Stimulated activated CD4-positive, alpha-beta T cell treated with anti-CD3 and anti-CD28 coated beads, Interleukin-1b, Interleukin-23, amount 100 ng/mL, for 4 hours (primary cell): ENCODE measurements at regions not wholly inside any gene's neighbourhood (a gene's known extent, or its start where the extent isn't known, plus 50 kb on each side); places are given as distances from the start of the nearest gene placed in this dataset.
"Not testable (repeated sequence)": the region's sequence is repeated elsewhere in the genome, so short reads cannot be mapped to it uniquely, and the experiment has no call there.

Experiments used
- DNase-seq, 2 donors: peaks; one replicate each; pipeline ENCODE4 v3.0.0-alpha.2; 2020; ENCODE audit warnings: low read depth in 2 of 2

DNA sequence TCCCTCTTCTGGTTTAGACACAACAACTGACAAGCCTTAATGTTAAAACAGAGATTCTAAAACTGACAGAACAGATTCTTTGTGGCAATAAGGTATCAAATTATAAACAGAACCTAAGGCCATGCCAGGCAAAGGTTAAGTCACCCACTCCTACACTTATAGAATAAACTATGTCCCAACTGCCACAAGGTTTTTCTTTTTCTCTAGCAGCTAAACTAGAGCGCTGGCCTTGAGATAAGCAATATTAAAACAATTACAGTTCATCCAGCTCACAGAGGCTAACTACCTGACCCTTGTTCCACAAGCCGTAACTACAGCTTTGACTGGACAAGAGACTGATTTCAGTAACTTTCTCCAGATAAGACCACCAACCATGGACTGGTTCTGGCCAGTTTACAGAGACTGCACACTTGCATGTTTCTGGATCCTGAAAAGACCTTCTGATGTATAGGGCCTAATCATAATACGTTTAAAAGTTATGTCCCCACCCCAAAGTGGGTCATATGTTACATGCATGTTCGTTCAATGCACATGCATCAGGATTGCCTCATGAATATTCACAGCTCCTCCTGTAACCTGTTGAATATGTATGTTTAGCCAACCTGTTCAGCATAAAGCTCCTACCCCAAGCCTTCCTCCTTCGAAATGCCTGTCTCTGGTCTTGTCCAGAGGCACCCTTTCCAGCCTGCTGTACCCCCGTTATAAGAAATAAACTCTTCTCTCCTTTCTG lies 61.9 kb upstream of the VASH1 start:
- DNase-seq, result no peak

DNA sequence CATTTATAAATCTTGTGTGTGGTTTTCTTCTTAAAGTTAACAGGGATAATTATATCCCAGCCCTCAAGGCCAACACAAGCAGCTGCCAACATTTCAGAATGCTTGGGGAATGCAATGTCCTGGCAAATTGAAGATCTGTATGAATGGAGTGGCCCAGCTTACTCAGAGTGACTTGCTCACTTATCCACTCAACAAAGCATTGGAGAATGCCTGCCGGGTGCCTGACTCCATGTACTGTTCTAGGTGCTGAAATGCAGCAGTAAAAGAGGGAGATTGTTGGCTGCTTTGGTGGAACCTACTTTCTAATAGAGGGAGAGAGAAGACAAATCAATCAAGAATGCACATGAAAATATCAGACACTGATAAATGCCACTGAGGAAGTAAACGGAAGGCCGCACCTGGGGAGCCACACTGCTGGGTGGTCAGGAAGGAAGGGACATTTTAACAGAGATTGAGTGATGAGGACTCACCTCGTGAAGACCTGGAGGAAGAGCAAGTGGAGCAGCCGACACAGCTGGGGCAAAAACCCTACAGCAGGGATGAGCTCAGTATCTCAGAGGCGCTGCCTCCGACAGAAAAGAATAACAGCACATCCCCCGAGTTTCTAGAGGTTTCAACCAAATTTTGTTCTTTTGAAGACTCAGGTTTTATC lies 61.2 kb upstream of the VASH1 start:
- DNase-seq, result no peak

DNA sequence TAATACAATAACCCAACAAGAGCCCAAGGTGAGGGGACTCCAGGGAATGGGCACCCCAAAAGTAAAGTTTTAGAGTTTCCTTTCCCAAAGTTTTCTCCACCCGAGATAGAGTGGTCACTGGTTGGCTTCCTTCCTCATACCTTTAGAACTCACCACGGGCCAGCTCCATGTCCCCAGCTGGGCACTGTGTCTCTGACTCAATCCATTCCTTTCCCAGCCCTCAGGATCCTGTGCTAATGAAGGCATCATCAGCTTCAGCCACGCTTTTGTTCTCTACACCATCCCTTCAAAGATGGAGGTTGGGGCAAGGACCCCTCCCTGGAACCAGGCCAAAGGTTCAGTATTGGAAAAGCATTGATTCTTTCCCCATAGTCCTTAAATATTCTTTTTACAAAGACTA lies 59.8 kb upstream of the VASH1 start:
- DNase-seq, result no peak

- no peak for DNase-seq
Measured at GRCh38 chr14:76701981-76702380, 59.3 kb upstream of the VASH1 start.

DNA sequence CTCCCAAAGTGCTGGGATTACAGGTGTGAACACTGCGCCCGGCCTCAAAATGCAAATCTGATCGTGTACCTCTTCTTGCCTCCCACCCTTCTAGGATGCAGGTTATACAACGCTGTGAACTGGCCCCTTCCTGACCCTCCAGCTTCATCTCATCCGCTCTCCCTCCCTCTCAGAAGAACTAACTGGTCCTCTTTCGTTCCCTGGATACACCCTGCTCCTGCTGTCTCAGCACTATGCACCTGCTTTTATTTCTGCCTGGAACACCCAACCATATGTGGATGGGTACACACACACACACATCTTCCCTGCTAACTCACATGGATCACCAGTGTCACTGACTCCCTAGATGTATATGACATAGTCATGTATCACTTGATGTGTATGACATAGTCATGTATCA lies 56.1 kb upstream of the VASH1 start:
- no peak for DNase-seq

- not testable (repeated sequence) for DNase-seq
Measured at GRCh38 chr14:76706207-76706606, 55.1 kb upstream of the VASH1 start.

GRCh38 chr14:76706811-76707210 lies 54.5 kb upstream of the VASH1 start:
- no peak for DNase-seq

- DNase-seq, result no peak
Measured at GRCh38 chr14:76708028-76708427, 53.2 kb upstream of the VASH1 start.

GRCh38 chr14:76708771-76709170 lies 52.5 kb upstream of the VASH1 start:
- DNase-seq, result no peak

DNA sequence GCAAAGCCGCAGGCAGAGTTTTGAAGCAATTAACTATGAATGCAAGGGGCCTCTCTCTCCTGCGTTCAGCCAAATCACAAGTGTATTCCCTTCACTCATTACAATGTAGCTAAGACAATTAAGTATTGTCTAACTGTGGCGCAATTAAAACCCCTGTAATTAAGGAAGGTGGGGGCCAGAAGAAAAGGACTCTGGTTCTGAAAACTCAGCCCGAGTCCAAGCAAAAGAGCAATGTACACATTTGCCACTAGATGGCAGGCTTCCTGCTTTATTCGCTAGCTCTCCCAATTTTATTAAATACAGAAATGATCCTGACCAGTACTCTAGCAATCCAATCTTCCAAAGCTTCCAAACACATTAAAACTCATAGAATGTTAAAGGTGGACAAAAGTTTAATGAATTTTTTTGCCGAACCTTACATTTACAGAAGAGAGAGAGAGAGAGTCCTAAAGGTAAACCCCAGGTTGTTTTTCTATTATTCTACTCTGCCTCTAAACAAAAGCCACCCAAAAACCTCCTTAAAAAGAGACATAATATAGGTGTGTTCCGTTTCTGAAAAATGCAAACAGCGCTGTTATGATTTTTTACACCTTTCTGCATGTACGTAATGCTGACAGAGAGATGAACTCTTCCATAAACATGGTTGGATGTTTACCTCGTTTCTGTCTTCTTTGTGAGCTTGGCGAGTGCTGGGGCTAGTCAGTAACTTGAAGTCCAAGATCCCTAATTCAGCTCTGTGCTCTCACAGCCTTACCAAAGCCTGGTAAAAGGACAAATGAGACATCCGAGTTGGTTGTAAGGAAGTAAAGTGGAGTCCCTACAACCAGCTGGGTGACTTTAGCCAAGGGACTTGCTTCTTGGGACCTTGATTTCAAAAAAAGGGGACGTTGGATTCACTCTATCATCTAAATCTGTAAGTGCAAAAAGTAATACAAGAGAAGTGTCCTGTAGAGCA lies 50.9 kb upstream of the VASH1 start:
- DNase-seq, result peak in 1 of 2 donors; percentile 15
